Thymus (tissue), 11 donors: ENCODE measurements at regions not wholly inside any gene's neighbourhood (a gene's known extent, or its start where the extent isn't known, plus 50 kb on each side); places are given as distances from the start of the nearest gene placed in this dataset.
A peak's percentile ranks its signal among the peaks of the same experiment; 100 is the strongest.

ENCODE experiments used
- DNase-seq, 9 donors: peaks; one replicate each; pipeline ENCODE4 v3.0.0-alpha.2; 2013; ENCODE audit warnings: low spot score in 9 of 9, low read depth in 6 of 9, missing footprints in 1 of 9
- H3K27ac ChIP-seq, 2 donors: one replicate each; pipeline ENCODE4 v1.5.1; 2013; ENCODE audit warnings: control low read depth in 1 of 2, low read depth in 1 of 2, low read length in 1 of 2, mild to moderate bottlenecking in 1 of 2, moderate library complexity in 1 of 2
- H3K27me3 ChIP-seq, 2 donors: one replicate each; pipeline ENCODE4 v1.5.1; 2013; ENCODE audit warnings: low read length in 1 of 2; ENCODE audit not compliant: control insufficient read depth in 2 of 2, insufficient read depth in 1 of 2
- H3K36me3 ChIP-seq, 2 donors: one replicate each; pipeline ENCODE4 v1.5.1; 2013; ENCODE audit warnings: low read length in 1 of 2, mild to moderate bottlenecking in 1 of 2, moderate library complexity in 1 of 2; ENCODE audit not compliant: control insufficient read depth in 2 of 2, insufficient read depth in 2 of 2
- H3K4me1 ChIP-seq, 2 donors: one replicate each; pipeline ENCODE4 v1.5.1; 2013; ENCODE audit warnings: low read length in 2 of 2; ENCODE audit not compliant: control insufficient read depth in 2 of 2, insufficient read depth in 2 of 2
- H3K4me3 ChIP-seq, 2 donors: one replicate each; pipeline ENCODE4 v1.5.1; 2013; ENCODE audit warnings: low read length in 2 of 2, control low read depth in 1 of 2, mild to moderate bottlenecking in 1 of 2
- H3K9me3 ChIP-seq, 2 donors: one replicate each; pipeline ENCODE4 v1.5.1; 2013; ENCODE audit warnings: low read length in 1 of 2, mild to moderate bottlenecking in 1 of 2; ENCODE audit not compliant: control insufficient read depth in 2 of 2, insufficient read depth in 1 of 2
- WGBS: extraction: QIAGEN DNeasy Blood & Tissue Kit; methylation state at CpG from one replicate; pipeline ENCODE4 v1.1.7; 2013; 5-methylcytosine and 5-hydroxymethylcytosine counted together
- donor health status: healthy.

GRCh38 chr9:110114086-110114858, 93.7 kb downstream of the C9orf152 start:
- H3K27ac ChIP-seq, result no peak overlapping the region
- H3K4me1 ChIP-seq, result peaks cover 5 to 24% of the 10 kb centered on the region in 2 donors
- H3K9me3 ChIP-seq, result no peaks in the 10 kb centered on the region
- DNase-seq, result no peak
- H3K27me3 ChIP-seq, result no peaks in the 10 kb centered on the region
- no peaks in the 10 kb centered on the region for H3K36me3 ChIP-seq
- H3K4me3 ChIP-seq, result no peak overlapping the region
- 96% methylated on average over 10 of the region's 10 CpGs for WGBS

GRCh38 chr9:110114859-110115201, 93.1 kb downstream of the C9orf152 start:
- Histone ChIP-seq H3K4me1 (peaks cover 5 to 19% of the 10 kb centered on the region in 2 donors), H3K27ac (no peak overlapping the region), H3K36me3 (no peaks in the 10 kb centered on the region), H3K9me3 (no peaks in the 10 kb centered on the region), H3K27me3 (no peaks in the 10 kb centered on the region), H3K4me3 (no peak overlapping the region)
- DNase-seq, result no peak
- 97% methylated on average over 7 of the region's 7 CpGs for WGBS

GRCh38 chr9:110115341-110115820, 92.6 kb downstream of the C9orf152 start:
- H3K36me3 ChIP-seq, result no peaks in the 10 kb centered on the region
- H3K27ac ChIP-seq, result no peak overlapping the region
- H3K9me3 ChIP-seq, result no peaks in the 10 kb centered on the region
- no peaks in the 10 kb centered on the region for H3K27me3 ChIP-seq
- DNase-seq, result no peak
- peaks cover 5 to 15% of the 10 kb centered on the region in 2 donors for H3K4me1 ChIP-seq
- H3K4me3 ChIP-seq, result no peak overlapping the region
- 95% methylated on average over 7 of the region's 7 CpGs for WGBS

GRCh38 chr9:110115826-110116542, 92.0 kb downstream of the C9orf152 start:
- Histone ChIP-seq H3K36me3 (no peaks in the 10 kb centered on the region), H3K9me3 (no peaks in the 10 kb centered on the region), H3K4me3 (no peak overlapping the region), H3K27me3 (no peaks in the 10 kb centered on the region), H3K27ac (peak overlapping the region in 1 of 2 donors; percentile 57), H3K4me1 (peaks cover 7 to 16% of the 10 kb centered on the region in 2 donors)
- WGBS, result 91% methylated on average over 14 of the region's 14 CpGs
- DNase-seq, result no peak

- H3K36me3 ChIP-seq, result no peaks in the 10 kb centered on the region
- DNase-seq, result no peak
These were observed 91.4 kb downstream of the C9orf152 start for GRCh38 chr9:110116543-110116885.

GRCh38 chr9:110121170-110121569, 86.8 kb downstream of the C9orf152 start:
- Histone ChIP-seq H3K4me1 (peaks cover 44 to 54% of the 10 kb centered on the region in 2 donors), H3K4me3 (no peak overlapping the region)
- DNase-seq, result no peak

More at GRCh38 chr9:110116543-110116885, 91.4 kb downstream of the C9orf152 start:
- H3K4me3 ChIP-seq, result no peak overlapping the region
- peaks cover 7 to 16% of the 10 kb centered on the region in 2 donors for H3K4me1 ChIP-seq
- 91% methylated on average over 3 of the region's 3 CpGs for WGBS
- H3K27me3 ChIP-seq, result no peaks in the 10 kb centered on the region
- H3K27ac ChIP-seq, result peak overlapping the region in 1 of 2 donors; percentile 57
- H3K9me3 ChIP-seq, result no peaks in the 10 kb centered on the region

GRCh38 chr9:110123341-110124095, 84.4 kb downstream of the C9orf152 start:
- 96% methylated on average over 5 of the region's 5 CpGs for WGBS
- Histone ChIP-seq H3K27ac (peak overlapping the region; percentile 15 to 52), H3K4me1 (peaks cover 57 to 78% of the 10 kb centered on the region in 2 donors)

More at GRCh38 chr9:110121170-110121569, 86.8 kb downstream of the C9orf152 start:
- H3K36me3 ChIP-seq, result peaks cover 0 to 3% of the 10 kb centered on the region in 2 donors
- H3K27ac ChIP-seq, result peak overlapping the region in 1 of 2 donors; percentile 52
- no peaks in the 10 kb centered on the region for H3K27me3 ChIP-seq
- 86% methylated on average over 3 of the region's 3 CpGs for WGBS
- H3K9me3 ChIP-seq, result no peaks in the 10 kb centered on the region

GRCh38 chr9:110124439-110124838, 83.5 kb downstream of the C9orf152 start:
- 82% methylated on average over 4 of the region's 4 CpGs for WGBS
- peaks cover 65 to 87% of the 10 kb centered on the region in 2 donors for H3K4me1 ChIP-seq
- H3K4me3 ChIP-seq, result no peak overlapping the region
- H3K9me3 ChIP-seq, result no peaks in the 10 kb centered on the region
- H3K27me3 ChIP-seq, result no peaks in the 10 kb centered on the region
- peak in 1 of 9 donors; percentile 53 for DNase-seq
- peaks cover 0 to 3% of the 10 kb centered on the region in 2 donors for H3K36me3 ChIP-seq
- H3K27ac ChIP-seq, result peak overlapping the region; percentile 22 to 91

More at GRCh38 chr9:110123341-110124095, 84.4 kb downstream of the C9orf152 start:
- no peaks in the 10 kb centered on the region for H3K27me3 ChIP-seq
- peaks cover 0 to 3% of the 10 kb centered on the region in 2 donors for H3K36me3 ChIP-seq
- DNase-seq, result no peak
- H3K9me3 ChIP-seq, result no peaks in the 10 kb centered on the region
- H3K4me3 ChIP-seq, result no peak overlapping the region
